Caco-2 (cell line): ENCODE measurements at regions not wholly inside any gene's neighbourhood (a gene's known extent, or its start where the extent isn't known, plus 50 kb on each side); places are given as distances from the start of the nearest gene placed in this dataset.
"Not testable (repeated sequence)": the region's sequence is repeated elsewhere in the genome, so short reads cannot be mapped to it uniquely, and the experiment has no call there.

ENCODE experiments used
- BruUV-seq: library from RNA; stranded (reverse); fragments of 400-500 nt; replicated peaks from 2 replicates; lab custom pipeline; 2021; lab: Mats Ljungman, UMichigan
- CTCF ChIA-PET: fragments of 300-600 bp; sonication (Branson Sonifier 250); formaldehyde crosslinking; loops from one replicate; lab custom pipeline; 2022; ENCODE audit warnings: antibody characterized with exemption; lab: Charles Lee
- POLR2A ChIA-PET: fragments of 300-600 bp; sonication (Branson Sonifier 250); formaldehyde crosslinking; loops from one replicate; lab custom pipeline; 2022; ENCODE audit warnings: antibody characterized with exemption; lab: Charles Lee
- DNase-seq, 2 experiments: peaks; one replicate each; pipeline versions ENCODE4 v3.0.0 to v3.0.0-alpha.2; 2020 to 2022
- H3K27me3 ChIP-seq: replicated peaks from 2 replicates; pipeline ENCODE4 v1.6.0; 2011; ENCODE audit warnings: low read length; ENCODE audit not compliant: control insufficient read depth, insufficient read depth
- H3K36me3 ChIP-seq: 2 replicates; pipeline ENCODE4 v1.5.1; 2011; ENCODE audit warnings: low read length; ENCODE audit not compliant: control insufficient read depth, insufficient read depth
- H3K4me1 ChIP-seq: fragments of 250-450 bp; sonication (Bioruptor Pico); 2 replicates; pipeline ENCODE4 v1.5.1; 2020; ENCODE audit warnings: mild to moderate bottlenecking
- H3K4me3 ChIP-seq: 2 replicates; pipeline ENCODE4 v1.5.1; 2011; ENCODE audit warnings: low read depth, mild to moderate bottlenecking, control low read depth, low read length
- H3K9me3 ChIP-seq: fragments of 250-450 bp; sonication (Bioruptor Pico); 2 replicates; pipeline ENCODE4 v1.5.1; 2020; ENCODE audit warnings: mild to moderate bottlenecking, moderate library complexity
- H3K27ac Mint-ChIP-seq: one replicate; pipeline ENCODE4 v1.8.0; 2022; ENCODE audit warnings: mixed read lengths; ENCODE audit not compliant: unreplicated experiment
- H3K27me3 Mint-ChIP-seq: one replicate; pipeline ENCODE4 v1.8.0; 2022; ENCODE audit warnings: mixed read lengths; ENCODE audit not compliant: insufficient read depth, unreplicated experiment
- H3K36me3 Mint-ChIP-seq: one replicate; pipeline ENCODE4 v1.8.0; 2022; ENCODE audit warnings: mild to moderate bottlenecking, mixed read lengths; ENCODE audit not compliant: insufficient read depth, unreplicated experiment
- H3K4me1 Mint-ChIP-seq: one replicate; pipeline ENCODE4 v1.8.0; 2022; ENCODE audit warnings: low read depth, mixed read lengths; ENCODE audit not compliant: unreplicated experiment
- H3K4me3 Mint-ChIP-seq: one replicate; pipeline ENCODE4 v1.8.0; 2022; ENCODE audit warnings: mild to moderate bottlenecking, moderate library complexity, mixed read lengths; ENCODE audit not compliant: unreplicated experiment
- H3K9me3 Mint-ChIP-seq: one replicate; pipeline ENCODE4 v1.8.0; 2022; ENCODE audit warnings: mixed read lengths; ENCODE audit not compliant: unreplicated experiment
- intact Hi-C: fragments of 100-400 bp; cut with micrococcal nuclease; formaldehyde crosslinking; loops from one replicate; pipeline ENCODE4 v1.10.0; 2022; ENCODE audit not compliant: unreplicated experiment
- TF ChIP-seq, protein P1 (sequence below), 2 experiments: fragments of 200-600 bp in 1 of 2; IDR thresholded peaks; 1 replicate in 1 of 2; 2 replicates in 1 of 2; pipeline versions ENCODE4 v1.5.1 to v1.8.0; 2011 to 2022; ENCODE audit warnings: antibody characterized with exemption in 1 of 2, control low read depth in 1 of 2, inconsistent platforms in 1 of 2, low read depth in 1 of 2, low read length in 1 of 2, mild to moderate bottlenecking in 1 of 2, moderate library complexity in 1 of 2; ENCODE audit not compliant: insufficient read depth in 1 of 2, severe bottlenecking in 1 of 2, unreplicated experiment in 1 of 2

DNA sequence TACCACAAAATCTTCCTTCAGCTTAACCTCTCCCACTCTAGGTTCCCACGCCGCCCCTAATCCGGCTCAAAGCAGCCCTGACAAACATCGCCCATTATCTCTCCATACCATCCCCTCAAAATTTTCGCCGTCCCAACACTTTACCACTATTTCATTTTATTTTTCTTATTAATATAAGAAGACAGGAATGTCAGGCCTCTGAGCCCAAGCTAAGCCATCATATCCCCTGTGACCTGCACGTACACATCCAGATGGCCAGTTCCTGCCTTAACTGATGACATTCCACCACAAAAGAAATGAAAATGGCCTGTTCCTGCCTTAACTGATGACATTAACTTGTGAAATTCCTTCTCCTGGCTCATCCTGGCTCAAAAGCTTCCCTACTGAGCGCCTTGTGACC is 243.4 kb upstream of the PROK2 start:
- BruUV-seq: TSS peak; percentile 92
- H3K9me3 Mint-ChIP-seq: peaks cover 13% of the 10 kb centered on the region
- H3K4me3 Mint-ChIP-seq, H3K27ac Mint-ChIP-seq, H3K9me3 ChIP-seq, H3K27me3 ChIP-seq, intact Hi-C loops, CTCF ChIA-PET, H3K36me3 ChIP-seq, H3K36me3 Mint-ChIP-seq, DNase-seq, H3K4me1 Mint-ChIP-seq, H3K4me3 ChIP-seq, POLR2A ChIA-PET, H3K27me3 Mint-ChIP-seq: not testable (repeated sequence)
- H3K4me1 ChIP-seq: peaks cover 14% of the 10 kb centered on the region

DNA sequence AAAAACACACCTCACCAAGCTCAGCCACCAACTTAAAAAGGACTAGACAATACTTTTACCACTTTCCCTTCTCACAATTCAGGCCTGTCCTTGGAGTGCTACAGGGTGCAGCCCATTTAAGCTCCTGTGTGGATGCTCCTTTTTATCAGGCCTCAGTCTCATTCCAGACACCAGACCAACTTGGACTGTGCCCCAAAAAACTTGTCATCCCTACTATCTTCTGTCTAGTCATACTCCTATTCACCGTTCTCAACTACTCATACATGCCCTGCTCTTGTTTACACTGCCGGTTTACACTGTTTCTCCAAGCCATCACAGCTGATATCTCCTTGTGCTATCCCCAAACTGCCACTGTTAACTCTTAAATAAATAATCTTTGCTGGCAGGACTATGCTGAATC is 242.8 kb upstream of the PROK2 start:
- peaks cover 14% of the 10 kb centered on the region for H3K4me1 ChIP-seq
- intact Hi-C loops, H3K36me3 ChIP-seq, H3K27ac Mint-ChIP-seq, H3K9me3 ChIP-seq, H3K4me3 Mint-ChIP-seq, H3K4me3 ChIP-seq, DNase-seq, H3K27me3 Mint-ChIP-seq, H3K36me3 Mint-ChIP-seq, H3K27me3 ChIP-seq, H3K4me1 Mint-ChIP-seq, POLR2A ChIA-PET, BruUV-seq, CTCF ChIA-PET: not testable (repeated sequence)
- H3K9me3 Mint-ChIP-seq: peaks cover 13% of the 10 kb centered on the region

DNA sequence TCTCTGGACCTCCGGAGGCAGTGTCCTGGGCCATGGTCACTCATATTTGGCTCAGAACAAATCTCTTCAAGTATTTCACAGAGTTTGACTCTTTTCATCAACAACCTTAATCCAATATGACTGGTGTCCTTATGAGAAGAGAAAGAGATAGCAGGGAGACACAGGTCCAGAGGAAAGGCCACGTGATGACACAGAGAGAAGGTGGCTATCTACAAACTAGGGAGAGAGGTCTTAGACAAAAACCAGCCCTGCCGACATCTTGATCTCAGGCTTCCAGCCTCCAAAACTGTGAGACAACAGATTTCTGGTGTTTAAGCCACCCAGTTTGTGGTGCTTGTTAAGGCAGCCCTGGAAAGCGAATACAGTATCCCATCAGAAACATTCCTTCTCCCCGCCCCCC is 237.1 kb upstream of the PROK2 start:
- H3K9me3 Mint-ChIP-seq: peaks cover 25% of the 10 kb centered on the region
- TF ChIP-seq, protein P1, sequence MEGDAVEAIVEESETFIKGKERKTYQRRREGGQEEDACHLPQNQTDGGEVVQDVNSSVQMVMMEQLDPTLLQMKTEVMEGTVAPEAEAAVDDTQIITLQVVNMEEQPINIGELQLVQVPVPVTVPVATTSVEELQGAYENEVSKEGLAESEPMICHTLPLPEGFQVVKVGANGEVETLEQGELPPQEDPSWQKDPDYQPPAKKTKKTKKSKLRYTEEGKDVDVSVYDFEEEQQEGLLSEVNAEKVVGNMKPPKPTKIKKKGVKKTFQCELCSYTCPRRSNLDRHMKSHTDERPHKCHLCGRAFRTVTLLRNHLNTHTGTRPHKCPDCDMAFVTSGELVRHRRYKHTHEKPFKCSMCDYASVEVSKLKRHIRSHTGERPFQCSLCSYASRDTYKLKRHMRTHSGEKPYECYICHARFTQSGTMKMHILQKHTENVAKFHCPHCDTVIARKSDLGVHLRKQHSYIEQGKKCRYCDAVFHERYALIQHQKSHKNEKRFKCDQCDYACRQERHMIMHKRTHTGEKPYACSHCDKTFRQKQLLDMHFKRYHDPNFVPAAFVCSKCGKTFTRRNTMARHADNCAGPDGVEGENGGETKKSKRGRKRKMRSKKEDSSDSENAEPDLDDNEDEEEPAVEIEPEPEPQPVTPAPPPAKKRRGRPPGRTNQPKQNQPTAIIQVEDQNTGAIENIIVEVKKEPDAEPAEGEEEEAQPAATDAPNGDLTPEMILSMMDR (IDR thresholded peaks at IDR 0.05; ENCODE audit: insufficient read depth in 1 of 2, low read depth in 1 of 2, low read length in 1 of 2, severe bottlenecking in 1 of 2, unreplicated experiment in 1 of 2): no peak
- Histone ChIP-seq H3K36me3 (no peaks in the 10 kb centered on the region), H3K9me3 (no peaks in the 10 kb centered on the region), H3K27me3 (no peaks in the 10 kb centered on the region), H3K4me3 (no peak overlapping the region), H3K4me1 (peaks cover 8% of the 10 kb centered on the region)
- intact Hi-C loops: no loop called here
- no peaks in the 10 kb centered on the region for H3K27me3 Mint-ChIP-seq
- no peak overlapping the region for H3K27ac Mint-ChIP-seq
- DNase-seq: no peak
- H3K4me3 Mint-ChIP-seq: no peak overlapping the region
- BruUV-seq: no TSS peak
- H3K36me3 Mint-ChIP-seq: no peaks in the 10 kb centered on the region
- H3K4me1 Mint-ChIP-seq: peaks cover 13% of the 10 kb centered on the region
- CTCF ChIA-PET: no interaction called here
- POLR2A ChIA-PET: no interaction called here

DNA sequence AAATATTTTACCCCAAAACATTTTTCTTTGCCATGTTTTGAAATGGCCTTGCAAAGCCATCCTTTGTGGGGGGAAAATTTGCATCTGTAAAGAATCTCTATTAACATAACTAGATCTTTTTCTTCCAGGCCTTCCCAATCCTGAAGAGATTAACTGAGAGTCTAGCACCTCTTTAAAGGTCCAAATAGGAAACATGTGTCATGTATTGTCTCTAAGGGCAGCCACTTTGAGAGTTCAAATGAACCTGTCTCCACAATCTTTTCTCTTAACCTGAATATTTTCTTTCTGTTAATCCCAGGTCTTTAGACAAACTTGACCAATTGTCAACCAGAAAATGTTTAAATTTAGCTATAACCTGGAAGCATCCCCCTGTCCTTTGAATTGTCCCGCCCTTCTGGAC is 236.6 kb upstream of the PROK2 start:
- peaks cover 8% of the 10 kb centered on the region for H3K4me1 ChIP-seq
- no peaks in the 10 kb centered on the region for H3K36me3 ChIP-seq
- intact Hi-C loops: no loop called here
- H3K36me3 Mint-ChIP-seq: no peaks in the 10 kb centered on the region
- CTCF ChIA-PET: no interaction called here
- DNase-seq: no peak
- H3K27me3 Mint-ChIP-seq: no peaks in the 10 kb centered on the region
- no peaks in the 10 kb centered on the region for H3K9me3 ChIP-seq
- TF ChIP-seq, protein P1 (IDR thresholded peaks at IDR 0.05; ENCODE audit: insufficient read depth in 1 of 2, low read depth in 1 of 2, low read length in 1 of 2, severe bottlenecking in 1 of 2, unreplicated experiment in 1 of 2): no peak
- BruUV-seq: no TSS peak
- no peak overlapping the region for H3K4me3 Mint-ChIP-seq
- no peak overlapping the region for H3K4me3 ChIP-seq
- no peaks in the 10 kb centered on the region for H3K27me3 ChIP-seq
- H3K4me1 Mint-ChIP-seq: peaks cover 13% of the 10 kb centered on the region
- H3K27ac Mint-ChIP-seq: no peak overlapping the region
- peaks cover 25% of the 10 kb centered on the region for H3K9me3 Mint-ChIP-seq
- POLR2A ChIA-PET: no interaction called here
